ENCODE measurements at regions not wholly inside any gene's neighbourhood (a gene's known extent, or its start where the extent isn't known, plus 50 kb on each side); places are given as distances from the start of the nearest gene placed in this dataset.

GRCh38 chr2:198763793-198764192 lies 693.9 kb downstream of the SATB2 start:
- no peak for DNase-seq (ENCODE audit: low read depth in 4 of 6, low spot score in 6 of 6)
- no peak overlapping the region for H3K27ac ChIP-seq (ENCODE audit: low read depth, low read length)
- WGBS (ENCODE audit: insufficient coverage) = no CpG with 5 or more reads among the region's 1 CpG

GRCh38 chr2:198762441-198762840 lies 695.3 kb downstream of the SATB2 start:
- DNase-seq (ENCODE audit: low read depth in 4 of 6, low spot score in 6 of 6) = no peak
- Histone ChIP-seq H3K27me3 (ENCODE audit: control insufficient read depth, insufficient read depth, low read length) (no peaks in the 10 kb centered on the region), H3K4me1 (ENCODE audit: control insufficient read depth, insufficient read depth, low read length) (no peaks in the 10 kb centered on the region), H3K9me3 (ENCODE audit: control insufficient read depth, insufficient read depth, low read length) (no peaks in the 10 kb centered on the region), H3K27ac (ENCODE audit: low read depth, low read length) (no peak overlapping the region), H3K4me3 (ENCODE audit: low read depth, low read length) (no peak overlapping the region), H3K36me3 (ENCODE audit: control insufficient read depth, insufficient read depth, low read length) (no peaks in the 10 kb centered on the region)
- WGBS (ENCODE audit: insufficient coverage) = 96% methylated on average over 3 of the region's 3 CpGs

More at GRCh38 chr2:198763793-198764192, 693.9 kb downstream of the SATB2 start:
- Histone ChIP-seq H3K27me3 (ENCODE audit: control insufficient read depth, insufficient read depth, low read length) (no peaks in the 10 kb centered on the region), H3K36me3 (ENCODE audit: control insufficient read depth, insufficient read depth, low read length) (no peaks in the 10 kb centered on the region), H3K9me3 (ENCODE audit: control insufficient read depth, insufficient read depth, low read length) (no peaks in the 10 kb centered on the region), H3K4me1 (ENCODE audit: control insufficient read depth, insufficient read depth, low read length) (no peaks in the 10 kb centered on the region), H3K4me3 (ENCODE audit: low read depth, low read length) (no peak overlapping the region)

GRCh38 chr2:198757069-198757468 lies 700.7 kb downstream of the SATB2 start:
- Histone ChIP-seq H3K27me3 (ENCODE audit: control insufficient read depth, insufficient read depth, low read length) (no peaks in the 10 kb centered on the region), H3K27ac (ENCODE audit: low read depth, low read length) (no peak overlapping the region), H3K9me3 (ENCODE audit: control insufficient read depth, insufficient read depth, low read length) (no peaks in the 10 kb centered on the region), H3K36me3 (ENCODE audit: control insufficient read depth, insufficient read depth, low read length) (no peaks in the 10 kb centered on the region), H3K4me3 (ENCODE audit: low read depth, low read length) (no peak overlapping the region), H3K4me1 (ENCODE audit: control insufficient read depth, insufficient read depth, low read length) (no peaks in the 10 kb centered on the region)
- no peak for DNase-seq (ENCODE audit: low read depth in 4 of 6, low spot score in 6 of 6)
- 76% methylated on average over 3 of the region's 3 CpGs for WGBS (ENCODE audit: insufficient coverage)

GRCh38 chr2:198756166-198756565 lies 701.6 kb downstream of the SATB2 start:
- WGBS (ENCODE audit: insufficient coverage) = no CpG with 5 or more reads among the region's 3 CpGs
- peak in 1 of 6 donors; percentile 38 for DNase-seq (ENCODE audit: low read depth in 4 of 6, low spot score in 6 of 6)
- no peaks in the 10 kb centered on the region for H3K4me1 ChIP-seq (ENCODE audit: control insufficient read depth, insufficient read depth, low read length)

GRCh38 chr2:198753101-198753500 lies 704.6 kb downstream of the SATB2 start:
- no peak overlapping the region for H3K4me3 ChIP-seq (ENCODE audit: low read depth, low read length)
- WGBS (ENCODE audit: insufficient coverage) = no CpG with 5 or more reads among the region's 3 CpGs
- H3K27ac ChIP-seq (ENCODE audit: low read depth, low read length) = no peak overlapping the region
- peak in 1 of 6 donors; percentile 86 for DNase-seq (ENCODE audit: low read depth in 4 of 6, low spot score in 6 of 6)
- no peaks in the 10 kb centered on the region for H3K36me3 ChIP-seq (ENCODE audit: control insufficient read depth, insufficient read depth, low read length)
- no peaks in the 10 kb centered on the region for H3K4me1 ChIP-seq (ENCODE audit: control insufficient read depth, insufficient read depth, low read length)
- H3K27me3 ChIP-seq (ENCODE audit: control insufficient read depth, insufficient read depth, low read length) = no peaks in the 10 kb centered on the region
- no peaks in the 10 kb centered on the region for H3K9me3 ChIP-seq (ENCODE audit: control insufficient read depth, insufficient read depth, low read length)

More at GRCh38 chr2:198756166-198756565, 701.6 kb downstream of the SATB2 start:
- H3K36me3 ChIP-seq (ENCODE audit: control insufficient read depth, insufficient read depth, low read length) = no peaks in the 10 kb centered on the region
- no peak overlapping the region for H3K4me3 ChIP-seq (ENCODE audit: low read depth, low read length)
- no peaks in the 10 kb centered on the region for H3K27me3 ChIP-seq (ENCODE audit: control insufficient read depth, insufficient read depth, low read length)
- H3K9me3 ChIP-seq (ENCODE audit: control insufficient read depth, insufficient read depth, low read length) = no peaks in the 10 kb centered on the region
- H3K27ac ChIP-seq (ENCODE audit: low read depth, low read length) = no peak overlapping the region

- Histone ChIP-seq H3K9me3 (ENCODE audit: control insufficient read depth, insufficient read depth, low read length) (no peaks in the 10 kb centered on the region), H3K4me1 (ENCODE audit: control insufficient read depth, insufficient read depth, low read length) (no peaks in the 10 kb centered on the region), H3K36me3 (ENCODE audit: control insufficient read depth, insufficient read depth, low read length) (no peaks in the 10 kb centered on the region), H3K27me3 (ENCODE audit: control insufficient read depth, insufficient read depth, low read length) (no peaks in the 10 kb centered on the region), H3K27ac (ENCODE audit: low read depth, low read length) (no peak overlapping the region), H3K4me3 (ENCODE audit: low read depth, low read length) (no peak overlapping the region)
- DNase-seq (ENCODE audit: low read depth in 4 of 6, low spot score in 6 of 6) = no peak
- no CpG with 5 or more reads among the region's 2 CpGs for WGBS (ENCODE audit: insufficient coverage)
These were observed 708.4 kb downstream of the SATB2 start for GRCh38 chr2:198749364-198749763.

- H3K4me1 ChIP-seq (ENCODE audit: control insufficient read depth, insufficient read depth, low read length) = no peaks in the 10 kb centered on the region
- DNase-seq (ENCODE audit: low read depth in 4 of 6, low spot score in 6 of 6) = no peak
- no peak overlapping the region for H3K27ac ChIP-seq (ENCODE audit: low read depth, low read length)
- no peaks in the 10 kb centered on the region for H3K36me3 ChIP-seq (ENCODE audit: control insufficient read depth, insufficient read depth, low read length)
- H3K27me3 ChIP-seq (ENCODE audit: control insufficient read depth, insufficient read depth, low read length) = no peaks in the 10 kb centered on the region
- no peak overlapping the region for H3K4me3 ChIP-seq (ENCODE audit: low read depth, low read length)
- 33% methylated on average over 1 of the region's 3 CpGs for WGBS (ENCODE audit: insufficient coverage)
- no peaks in the 10 kb centered on the region for H3K9me3 ChIP-seq (ENCODE audit: control insufficient read depth, insufficient read depth, low read length)
These were observed 725.8 kb downstream of the SATB2 start for GRCh38 chr2:198731842-198732399.

GRCh38 chr2:198720266-198720665 lies 737.5 kb downstream of the SATB2 start:
- Histone ChIP-seq H3K4me3 (ENCODE audit: low read depth, low read length) (no peak overlapping the region), H3K27me3 (ENCODE audit: control insufficient read depth, insufficient read depth, low read length) (no peaks in the 10 kb centered on the region), H3K4me1 (ENCODE audit: control insufficient read depth, insufficient read depth, low read length) (no peaks in the 10 kb centered on the region), H3K9me3 (ENCODE audit: control insufficient read depth, insufficient read depth, low read length) (no peaks in the 10 kb centered on the region), H3K36me3 (ENCODE audit: control insufficient read depth, insufficient read depth, low read length) (no peaks in the 10 kb centered on the region), H3K27ac (ENCODE audit: low read depth, low read length) (no peak overlapping the region)
- WGBS (ENCODE audit: insufficient coverage) = no CpG with 5 or more reads among the region's 3 CpGs
- DNase-seq (ENCODE audit: low read depth in 4 of 6, low spot score in 6 of 6) = peak in 1 of 6 donors; percentile 57

GRCh38 chr2:198717451-198717850 lies 740.3 kb downstream of the SATB2 start:
- Histone ChIP-seq H3K36me3 (ENCODE audit: control insufficient read depth, insufficient read depth, low read length) (no peaks in the 10 kb centered on the region), H3K9me3 (ENCODE audit: control insufficient read depth, insufficient read depth, low read length) (no peaks in the 10 kb centered on the region), H3K4me3 (ENCODE audit: low read depth, low read length) (no peak overlapping the region), H3K27me3 (ENCODE audit: control insufficient read depth, insufficient read depth, low read length) (no peaks in the 10 kb centered on the region), H3K27ac (ENCODE audit: low read depth, low read length) (no peak overlapping the region), H3K4me1 (ENCODE audit: control insufficient read depth, insufficient read depth, low read length) (no peaks in the 10 kb centered on the region)
- 71% methylated on average over 2 of the region's 2 CpGs for WGBS (ENCODE audit: insufficient coverage)
- DNase-seq (ENCODE audit: low read depth in 4 of 6, low spot score in 6 of 6) = no peak

- Histone ChIP-seq H3K4me1 (ENCODE audit: control insufficient read depth, insufficient read depth, low read length) (no peaks in the 10 kb centered on the region), H3K9me3 (ENCODE audit: control insufficient read depth, insufficient read depth, low read length) (no peaks in the 10 kb centered on the region), H3K36me3 (ENCODE audit: control insufficient read depth, insufficient read depth, low read length) (no peaks in the 10 kb centered on the region), H3K27me3 (ENCODE audit: control insufficient read depth, insufficient read depth, low read length) (no peaks in the 10 kb centered on the region), H3K27ac (ENCODE audit: low read depth, low read length) (no peak overlapping the region), H3K4me3 (ENCODE audit: low read depth, low read length) (no peak overlapping the region)
- WGBS (ENCODE audit: insufficient coverage) = no CpG with 5 or more reads among the region's 3 CpGs
- DNase-seq (ENCODE audit: low read depth in 4 of 6, low spot score in 6 of 6) = peak in 1 of 6 donors; percentile 11
These were observed 742.4 kb downstream of the SATB2 start for GRCh38 chr2:198715302-198715835.

Data from spinal cord (tissue), 9 donors.